ENCODE measurements at regions not wholly inside any gene's neighbourhood (a gene's known extent, or its start where the extent isn't known, plus 50 kb on each side); places are given as distances from the start of the nearest gene placed in this dataset.

DNA sequence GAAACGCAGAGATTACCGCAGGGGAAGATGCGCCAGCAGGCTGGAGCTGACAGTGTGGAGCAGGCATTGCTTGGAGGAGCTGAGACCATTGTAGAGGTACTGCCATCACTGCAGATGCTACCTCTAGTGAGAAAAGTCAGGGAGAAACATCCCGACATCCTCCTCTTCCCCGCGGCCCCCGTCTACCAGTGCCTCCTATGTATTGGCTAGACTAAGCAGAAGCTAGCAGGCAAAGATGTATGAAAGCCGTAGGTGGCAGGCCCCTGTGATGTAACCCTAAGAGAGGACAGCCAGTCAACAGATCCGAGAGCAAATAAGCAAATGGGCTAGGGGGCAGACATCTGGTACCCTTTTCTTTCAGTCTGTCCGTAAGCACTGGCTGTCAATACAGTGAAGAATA, 115.5 kb upstream of the ACTBL2 start:
- TF ChIP-seq, protein P1, sequence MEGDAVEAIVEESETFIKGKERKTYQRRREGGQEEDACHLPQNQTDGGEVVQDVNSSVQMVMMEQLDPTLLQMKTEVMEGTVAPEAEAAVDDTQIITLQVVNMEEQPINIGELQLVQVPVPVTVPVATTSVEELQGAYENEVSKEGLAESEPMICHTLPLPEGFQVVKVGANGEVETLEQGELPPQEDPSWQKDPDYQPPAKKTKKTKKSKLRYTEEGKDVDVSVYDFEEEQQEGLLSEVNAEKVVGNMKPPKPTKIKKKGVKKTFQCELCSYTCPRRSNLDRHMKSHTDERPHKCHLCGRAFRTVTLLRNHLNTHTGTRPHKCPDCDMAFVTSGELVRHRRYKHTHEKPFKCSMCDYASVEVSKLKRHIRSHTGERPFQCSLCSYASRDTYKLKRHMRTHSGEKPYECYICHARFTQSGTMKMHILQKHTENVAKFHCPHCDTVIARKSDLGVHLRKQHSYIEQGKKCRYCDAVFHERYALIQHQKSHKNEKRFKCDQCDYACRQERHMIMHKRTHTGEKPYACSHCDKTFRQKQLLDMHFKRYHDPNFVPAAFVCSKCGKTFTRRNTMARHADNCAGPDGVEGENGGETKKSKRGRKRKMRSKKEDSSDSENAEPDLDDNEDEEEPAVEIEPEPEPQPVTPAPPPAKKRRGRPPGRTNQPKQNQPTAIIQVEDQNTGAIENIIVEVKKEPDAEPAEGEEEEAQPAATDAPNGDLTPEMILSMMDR (IDR thresholded peaks at IDR 0.05; ENCODE audit: low read depth, low read length), result no peak
- no peak for DNase-seq (ENCODE audit: extremely low read depth, low read depth)

DNA sequence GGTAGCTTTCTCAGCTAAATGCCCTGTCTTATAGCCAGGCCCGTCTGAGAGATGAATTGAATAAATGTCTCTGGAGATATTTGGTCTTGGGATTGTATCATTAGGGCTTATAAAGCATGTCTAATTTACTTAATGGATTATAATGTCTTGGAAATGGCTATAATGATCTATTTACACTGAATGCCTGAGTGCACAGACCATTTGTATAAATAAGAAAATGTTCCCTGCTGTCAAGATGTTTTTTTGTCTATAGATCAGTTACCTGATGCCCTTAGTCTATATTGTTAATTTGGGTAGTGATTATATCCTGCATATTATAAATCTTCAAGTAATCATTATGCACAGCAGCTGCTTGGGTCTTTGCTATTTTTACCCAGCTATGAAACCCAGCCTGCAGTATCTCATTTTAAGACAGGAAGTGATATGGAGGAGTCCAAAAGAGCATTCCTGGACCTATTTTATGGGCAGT, 112.9 kb upstream of the ACTBL2 start:
- TF ChIP-seq, protein P1 (IDR thresholded peaks at IDR 0.05; ENCODE audit: low read depth, low read length), result no peak
- no peak for DNase-seq (ENCODE audit: extremely low read depth, low read depth)

DNA sequence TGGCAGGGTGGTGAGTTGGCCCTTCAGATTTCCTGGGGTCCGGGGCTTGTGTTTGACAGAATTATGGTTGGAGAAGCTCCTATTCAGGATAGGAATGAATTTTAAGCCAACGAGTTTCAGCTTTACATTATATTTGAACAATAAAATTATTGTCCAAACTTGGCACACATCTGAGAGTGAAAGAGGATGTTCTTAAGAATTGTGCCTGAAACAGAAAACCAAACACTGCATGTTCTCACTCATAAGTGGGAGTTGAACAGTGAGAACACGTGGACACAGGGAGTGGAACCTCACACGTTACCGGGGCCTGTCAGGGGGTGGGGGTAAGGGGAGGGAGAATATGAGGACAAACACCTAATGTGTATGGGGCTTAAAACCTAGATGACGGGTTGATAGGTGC, 111.8 kb upstream of the ACTBL2 start:
- DNase-seq (ENCODE audit: extremely low read depth, low read depth), result no peak
- TF ChIP-seq, protein P1 (IDR thresholded peaks at IDR 0.05; ENCODE audit: low read depth, low read length), result no peak

DNA sequence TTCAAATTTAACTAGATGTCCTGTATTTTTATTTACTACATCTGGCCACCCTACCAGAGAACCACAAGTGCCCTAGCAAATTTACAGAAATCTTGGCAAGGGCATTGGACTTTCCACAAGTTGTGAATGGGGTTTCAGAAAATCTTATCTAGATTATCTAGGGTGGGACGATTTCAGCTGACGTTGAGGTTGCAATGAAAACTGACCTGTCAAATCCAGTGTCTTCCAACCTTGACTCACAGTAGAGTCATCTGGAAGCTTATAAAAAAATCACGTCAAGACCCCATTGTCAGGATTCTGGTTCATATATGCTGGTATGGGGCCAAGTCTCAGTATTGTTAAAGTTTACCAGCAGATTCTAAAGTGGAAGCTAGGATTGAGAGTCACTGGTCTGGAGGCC, 109.6 kb upstream of the ACTBL2 start:
- DNase-seq (ENCODE audit: extremely low read depth, low read depth), result no peak

DNA sequence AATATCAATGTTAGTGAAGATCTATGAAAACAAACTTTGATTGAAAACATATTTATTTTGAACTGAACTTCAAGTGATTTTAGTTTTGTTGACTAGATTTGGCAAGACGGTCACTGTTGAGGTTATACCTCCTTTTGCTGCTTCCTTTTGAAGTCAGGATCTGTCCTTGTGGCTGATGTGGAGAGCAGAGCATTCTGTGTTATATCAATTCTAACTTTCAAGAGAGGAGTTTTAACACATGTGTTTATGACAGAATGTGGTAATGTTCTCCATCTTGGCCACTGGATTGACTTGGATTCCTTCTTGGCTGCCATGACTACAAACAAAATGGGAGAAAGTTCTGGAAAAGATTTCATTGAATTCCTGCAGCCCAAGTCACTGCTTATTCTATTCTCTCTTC, 104.0 kb upstream of the ACTBL2 start:
- DNase-seq (ENCODE audit: extremely low read depth, low read depth), result no peak
- TF ChIP-seq, protein P1 (IDR thresholded peaks at IDR 0.05; ENCODE audit: low read depth, low read length), result no peak

More for the DNA sequence above, 109.6 kb upstream of the ACTBL2 start:
- TF ChIP-seq, protein P1 (IDR thresholded peaks at IDR 0.05; ENCODE audit: low read depth, low read length), result no peak

DNA sequence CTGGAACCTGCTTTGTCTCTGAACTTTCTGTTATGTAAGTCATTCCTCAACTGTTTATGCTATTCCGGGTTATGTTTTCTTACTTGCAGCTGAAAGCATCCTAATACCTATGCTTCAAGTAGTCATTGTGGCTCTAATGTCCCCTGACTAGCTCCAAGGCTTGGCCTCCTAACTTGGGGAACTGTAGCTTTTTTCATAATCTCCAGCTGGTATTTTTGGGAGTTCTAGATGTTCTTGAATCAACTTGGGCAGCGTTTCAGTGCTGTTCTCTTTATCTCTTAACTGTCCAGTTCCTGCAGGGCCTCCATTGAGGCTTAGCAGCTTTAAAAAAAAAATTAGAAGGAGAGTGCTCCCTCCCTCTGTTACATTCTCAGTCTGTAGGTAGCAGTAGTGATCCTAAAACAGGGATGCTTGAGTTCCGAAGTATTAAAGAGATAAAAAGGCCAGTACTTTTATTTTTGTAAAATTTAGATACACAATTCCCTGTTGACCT, 100.0 kb upstream of the ACTBL2 start:
- DNase-seq (ENCODE audit: extremely low read depth, low read depth), result no peak
- TF ChIP-seq, protein P1 (IDR thresholded peaks at IDR 0.05; ENCODE audit: low read depth, low read length), result no peak

DNA sequence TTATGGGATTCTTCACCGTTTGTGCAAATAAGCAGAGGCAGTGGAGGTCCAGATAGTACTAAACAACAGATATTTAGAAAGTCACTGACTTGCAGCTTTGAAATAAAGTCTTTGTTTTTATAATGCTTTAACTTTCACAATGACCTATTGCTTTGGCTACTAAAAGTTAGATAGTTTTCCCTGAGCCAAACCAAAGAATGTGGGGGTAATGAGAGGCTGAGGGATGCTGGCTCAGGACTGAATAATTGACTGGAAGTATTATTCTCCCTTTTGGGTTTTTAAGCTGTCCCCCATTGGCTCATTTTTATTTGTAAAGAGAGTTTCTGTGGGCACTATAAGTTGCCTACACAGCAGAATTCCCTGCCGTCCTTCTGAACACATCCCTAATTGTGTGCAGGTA, 99.2 kb upstream of the ACTBL2 start:
- no peak for DNase-seq (ENCODE audit: extremely low read depth, low read depth)
- TF ChIP-seq, protein P1 (IDR thresholded peaks at IDR 0.05; ENCODE audit: low read depth, low read length), result no peak

Data from AG09319 (cell line).